ENCODE measurements at regions not wholly inside any gene's neighbourhood (a gene's known extent, or its start where the extent isn't known, plus 50 kb on each side); places are given as distances from the start of the nearest gene placed in this dataset.

DNA sequence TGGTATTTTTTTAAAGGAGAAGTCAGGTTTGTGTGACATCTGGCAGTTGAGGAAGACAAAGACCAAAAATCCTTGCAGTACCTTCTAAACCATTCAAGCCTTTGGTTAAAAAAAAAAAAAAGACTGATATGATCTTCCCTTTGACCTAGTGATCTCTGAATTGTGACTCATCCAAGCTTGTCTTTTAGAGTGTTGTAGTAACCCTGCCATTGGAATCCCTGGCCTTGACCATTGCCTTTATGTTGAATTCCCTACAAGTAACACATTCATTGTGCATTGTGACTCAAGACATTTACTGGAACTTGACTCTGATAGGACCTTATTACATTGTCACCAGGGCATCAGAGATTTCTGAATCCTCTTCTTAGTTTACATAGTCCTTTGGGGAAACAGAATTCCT, 1469.0 kb downstream of the TECRL start:
- Histone ChIP-seq H3K4me3 (no peak overlapping the region), H3K36me3 (no peaks in the 10 kb centered on the region), H3K27me3 (ENCODE audit: low read depth) (no peaks in the 10 kb centered on the region), H3K4me1 (no peaks in the 10 kb centered on the region), H3K9me3 (no peaks in the 10 kb centered on the region), H3K27ac (no peak overlapping the region)
- intact Hi-C loops (cut with DNase I), result no loop called here
- DNase-seq (no peak), ATAC-seq (no peak)
- TF ChIP-seq, protein P1, sequence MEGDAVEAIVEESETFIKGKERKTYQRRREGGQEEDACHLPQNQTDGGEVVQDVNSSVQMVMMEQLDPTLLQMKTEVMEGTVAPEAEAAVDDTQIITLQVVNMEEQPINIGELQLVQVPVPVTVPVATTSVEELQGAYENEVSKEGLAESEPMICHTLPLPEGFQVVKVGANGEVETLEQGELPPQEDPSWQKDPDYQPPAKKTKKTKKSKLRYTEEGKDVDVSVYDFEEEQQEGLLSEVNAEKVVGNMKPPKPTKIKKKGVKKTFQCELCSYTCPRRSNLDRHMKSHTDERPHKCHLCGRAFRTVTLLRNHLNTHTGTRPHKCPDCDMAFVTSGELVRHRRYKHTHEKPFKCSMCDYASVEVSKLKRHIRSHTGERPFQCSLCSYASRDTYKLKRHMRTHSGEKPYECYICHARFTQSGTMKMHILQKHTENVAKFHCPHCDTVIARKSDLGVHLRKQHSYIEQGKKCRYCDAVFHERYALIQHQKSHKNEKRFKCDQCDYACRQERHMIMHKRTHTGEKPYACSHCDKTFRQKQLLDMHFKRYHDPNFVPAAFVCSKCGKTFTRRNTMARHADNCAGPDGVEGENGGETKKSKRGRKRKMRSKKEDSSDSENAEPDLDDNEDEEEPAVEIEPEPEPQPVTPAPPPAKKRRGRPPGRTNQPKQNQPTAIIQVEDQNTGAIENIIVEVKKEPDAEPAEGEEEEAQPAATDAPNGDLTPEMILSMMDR (IDR thresholded peaks at IDR 0.05), result no peak

DNA sequence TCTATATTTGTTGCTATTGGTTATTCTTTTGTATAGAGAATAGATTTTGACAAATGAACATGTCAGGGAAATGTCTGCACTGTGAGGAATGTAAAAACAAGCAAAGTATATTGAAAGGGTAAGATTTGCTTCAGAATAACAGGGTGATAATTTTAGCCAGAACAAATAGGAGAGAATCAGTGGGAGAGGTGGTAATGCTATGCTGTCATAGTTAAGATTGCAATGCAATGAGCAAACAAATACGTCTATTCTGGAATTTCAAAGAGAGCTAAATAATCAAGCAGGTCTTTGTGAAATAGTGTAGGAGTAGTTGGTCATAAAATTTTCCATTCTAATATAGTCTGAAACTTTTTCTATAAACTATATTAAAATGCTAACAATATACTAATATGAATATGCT, 1478.4 kb downstream of the TECRL start:
- TF ChIP-seq, protein P1 (IDR thresholded peaks at IDR 0.05), result no peak
- ATAC-seq (no peak), DNase-seq (no peak)
- Histone ChIP-seq H3K27ac (no peak overlapping the region), H3K27me3 (ENCODE audit: low read depth) (no peaks in the 10 kb centered on the region), H3K9me3 (no peaks in the 10 kb centered on the region), H3K4me1 (no peaks in the 10 kb centered on the region), H3K36me3 (no peaks in the 10 kb centered on the region), H3K4me3 (no peak overlapping the region)
- intact Hi-C loops (cut with DNase I), result no loop called here

DNA sequence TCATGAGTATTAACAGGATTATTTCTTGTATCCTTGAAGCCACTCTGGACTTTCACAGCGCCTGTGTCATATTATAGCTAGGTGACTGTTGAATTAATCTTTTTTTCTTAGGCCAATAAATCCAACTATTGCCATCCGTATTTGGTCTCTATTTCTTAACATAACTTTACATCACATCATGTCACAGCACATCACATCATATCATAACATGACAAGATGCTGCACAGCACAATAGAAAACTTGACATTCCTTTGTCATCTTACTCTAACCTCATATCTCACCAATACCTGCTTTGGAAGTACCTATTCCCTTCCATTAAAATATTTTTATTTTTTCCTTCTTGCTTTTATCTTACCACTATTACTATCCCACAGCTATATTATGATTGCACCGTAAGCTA, 1480.8 kb downstream of the TECRL start:
- DNase-seq, result no peak
- H3K27me3 ChIP-seq (ENCODE audit: low read depth), result no peaks in the 10 kb centered on the region
- ATAC-seq, result no peak
- no peaks in the 10 kb centered on the region for H3K36me3 ChIP-seq
- no peaks in the 10 kb centered on the region for H3K4me1 ChIP-seq
- H3K4me3 ChIP-seq, result no peak overlapping the region
- H3K9me3 ChIP-seq, result no peaks in the 10 kb centered on the region
- no peak overlapping the region for H3K27ac ChIP-seq
- TF ChIP-seq, protein P1 (IDR thresholded peaks at IDR 0.05), result no peak
- intact Hi-C loops (cut with DNase I), result no loop called here

DNA sequence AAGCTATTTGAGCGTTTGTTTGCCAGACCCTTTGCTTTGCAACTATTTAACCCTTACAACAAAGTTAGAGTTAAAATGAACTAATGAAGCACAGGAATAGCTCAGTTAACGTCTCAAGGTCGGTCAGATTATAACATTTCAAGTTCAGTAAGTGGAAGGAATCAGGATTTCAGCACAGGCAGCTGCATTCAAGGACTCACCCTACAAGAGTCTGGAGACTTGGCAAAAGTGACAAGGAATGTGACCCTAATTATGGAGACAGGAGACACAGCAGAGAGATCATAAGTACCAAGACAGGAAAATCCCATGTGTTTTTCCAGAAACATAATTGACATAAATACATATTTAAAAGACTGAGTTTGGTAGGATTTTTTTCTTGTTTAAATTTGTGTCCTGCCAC, 1481.7 kb downstream of the TECRL start:
- Histone ChIP-seq H3K4me1 (no peaks in the 10 kb centered on the region), H3K4me3 (no peak overlapping the region), H3K27me3 (ENCODE audit: low read depth) (no peaks in the 10 kb centered on the region), H3K27ac (no peak overlapping the region), H3K36me3 (no peaks in the 10 kb centered on the region), H3K9me3 (no peaks in the 10 kb centered on the region)
- DNase-seq (no peak), ATAC-seq (no peak)
- TF ChIP-seq, protein P1 (IDR thresholded peaks at IDR 0.05), result no peak
- intact Hi-C loops (cut with DNase I), result no loop called here

DNA sequence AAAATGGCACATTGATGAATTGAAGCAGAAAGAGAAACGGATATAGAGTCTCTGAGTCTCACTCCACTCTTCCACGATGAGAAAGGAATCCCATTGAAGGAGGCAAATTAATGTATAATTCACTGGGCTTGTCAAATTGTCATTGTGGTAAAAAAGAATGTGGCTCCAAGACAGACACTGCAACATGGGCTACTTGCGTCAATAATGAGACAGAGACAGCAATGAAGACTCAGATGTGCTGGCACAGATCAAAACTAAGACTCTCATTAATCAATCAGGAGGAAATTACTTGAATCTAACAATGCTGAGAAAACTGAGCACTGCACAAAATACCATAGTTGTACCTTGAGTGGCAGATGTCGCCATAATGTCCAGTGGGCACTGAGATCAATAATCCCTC, 1485.5 kb downstream of the TECRL start:
- TF ChIP-seq, protein P1 (IDR thresholded peaks at IDR 0.05), result no peak
- intact Hi-C loops (cut with DNase I), result no loop called here
- H3K4me1 ChIP-seq, result no peaks in the 10 kb centered on the region
- no peaks in the 10 kb centered on the region for H3K27me3 ChIP-seq (ENCODE audit: low read depth)
- no peaks in the 10 kb centered on the region for H3K9me3 ChIP-seq
- no peaks in the 10 kb centered on the region for H3K36me3 ChIP-seq
- DNase-seq (no peak), ATAC-seq (no peak)
- H3K4me3 ChIP-seq, result no peak overlapping the region
- H3K27ac ChIP-seq, result no peak overlapping the region

DNA sequence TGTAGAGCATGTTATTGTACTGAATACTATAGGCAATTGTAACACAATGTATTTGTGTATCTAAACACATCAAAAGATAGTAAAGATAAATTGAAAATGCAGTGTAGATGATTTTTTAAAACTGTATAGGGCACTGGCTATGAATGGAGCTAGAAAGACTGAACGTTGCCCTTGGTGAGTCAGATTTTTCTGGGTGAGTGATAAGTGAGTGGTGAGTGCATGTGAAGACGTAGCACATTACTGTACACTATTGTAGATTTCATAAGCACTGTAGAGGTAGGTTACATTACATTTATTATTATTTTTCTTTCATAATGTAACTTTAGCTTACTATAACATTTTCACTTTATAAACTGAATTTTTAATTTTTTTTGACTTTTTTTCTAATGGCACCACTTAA, 1491.6 kb downstream of the TECRL start:
- TF ChIP-seq, protein P1 (IDR thresholded peaks at IDR 0.05), result no peak
- H3K36me3 ChIP-seq, result no peaks in the 10 kb centered on the region
- no peak overlapping the region for H3K4me3 ChIP-seq
- H3K27me3 ChIP-seq (ENCODE audit: low read depth), result no peaks in the 10 kb centered on the region
- intact Hi-C loops (cut with DNase I), result no loop called here
- no peak overlapping the region for H3K27ac ChIP-seq
- no peaks in the 10 kb centered on the region for H3K9me3 ChIP-seq
- ATAC-seq, result no peak
- H3K4me1 ChIP-seq, result no peaks in the 10 kb centered on the region
- DNase-seq, result no peak

All from lower lobe of right lung (tissue), 2 donors.